B cell (primary cell): ENCODE measurements at regions not wholly inside any gene's neighbourhood (a gene's known extent, or its start where the extent isn't known, plus 50 kb on each side); places are given as distances from the start of the nearest gene placed in this dataset.

Source experiments
- CTCF ChIP-seq: fragments of 200-600 bp; IDR thresholded peaks from one replicate; pipeline ENCODE4 v1.8.0; 2022; ENCODE audit warnings: antibody characterized with exemption, mild to moderate bottlenecking
- EZH2 ChIP-seq: IDR thresholded peaks from 2 replicates; pipeline ENCODE4 v1.6.1; 2012; ENCODE audit warnings: borderline replicate concordance, low read depth, mild to moderate bottlenecking, moderate library complexity, low read length; ENCODE audit not compliant: insufficient read depth, poor library complexity, severe bottlenecking

GRCh38 chr14:82079553-82079952 lies 545.9 kb upstream of the SEL1L start:
- TF ChIP-seq CTCF (no peak), EZH2 (no peak)
